NB4 (cell line): ENCODE measurements at regions not wholly inside any gene's neighbourhood (a gene's known extent, or its start where the extent isn't known, plus 50 kb on each side); places are given as distances from the start of the nearest gene placed in this dataset.
"Not testable (repeated sequence)": the region's sequence is repeated elsewhere in the genome, so short reads cannot be mapped to it uniquely, and the experiment has no call there.

ENCODE experiments used
- DNase-seq: peaks from one replicate; pipeline ENCODE4 v3.0.0; 2010; ENCODE audit warnings: low read depth
- H3K4me3 ChIP-seq: one replicate; pipeline ENCODE4 v1.5.1; 2011; ENCODE audit warnings: mild to moderate bottlenecking, low read depth, low read length, moderate library complexity
- CTCF ChIP-seq: IDR thresholded peaks from one replicate; pipeline ENCODE4 v1.5.1; 2012; ENCODE audit warnings: low read depth, low read length
- MYC ChIP-seq: IDR thresholded peaks from 2 replicates; pipeline ENCODE4 v1.6.1; 2011; ENCODE audit warnings: low read depth, low read length
- POLR2A ChIP-seq: IDR thresholded peaks from 2 replicates; pipeline ENCODE4 v1.6.1; 2011; ENCODE audit warnings: mild to moderate bottlenecking; ENCODE audit not compliant: insufficient read length; ENCODE audit errors: extremely low read depth
- TF ChIP-seq, protein P1 (sequence below): IDR thresholded peaks from 2 replicates; pipeline ENCODE4 v1.6.1; 2011; ENCODE audit warnings: low read depth, low read length

DNA sequence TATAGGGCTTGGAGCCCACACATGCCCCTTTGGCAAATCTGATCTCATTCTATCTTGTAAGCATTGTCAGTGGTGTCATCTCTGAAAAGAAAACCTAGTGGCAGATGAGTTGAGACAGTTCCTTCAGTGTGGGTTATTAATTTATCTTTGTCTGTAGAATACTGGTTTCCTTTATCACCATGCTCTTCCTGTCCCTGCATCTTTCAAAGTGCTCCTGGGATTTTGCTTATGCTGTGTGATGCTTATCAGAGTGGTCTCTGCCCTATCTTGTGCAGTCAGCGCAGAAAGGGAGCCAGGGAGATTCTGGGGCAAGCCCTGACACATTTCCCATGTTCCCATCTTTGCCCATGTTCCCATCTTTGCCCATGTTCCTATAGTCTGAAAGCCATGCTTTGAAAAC is 402.9 kb downstream of the RWDD3 start:
- TF ChIP-seq POLR2A: no peak
- TF ChIP-seq MYC: no peak
- TF ChIP-seq, protein P1, sequence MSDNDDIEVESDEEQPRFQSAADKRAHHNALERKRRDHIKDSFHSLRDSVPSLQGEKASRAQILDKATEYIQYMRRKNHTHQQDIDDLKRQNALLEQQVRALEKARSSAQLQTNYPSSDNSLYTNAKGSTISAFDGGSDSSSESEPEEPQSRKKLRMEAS: no peak
- TF ChIP-seq CTCF: no peak
- no peak overlapping the region for H3K4me3 ChIP-seq
- DNase-seq: no peak

- no peak for TF ChIP-seq CTCF
- no peak for TF ChIP-seq MYC
- TF ChIP-seq, protein P1: no peak
- TF ChIP-seq POLR2A: no peak
- DNase-seq: no peak
- no peak overlapping the region for H3K4me3 ChIP-seq
These were observed 406.7 kb downstream of the RWDD3 start for GRCh38 chr1:95640746-95641145.

GRCh38 chr1:95641386-95641785 is 407.4 kb downstream of the RWDD3 start:
- H3K4me3 ChIP-seq: no peak overlapping the region
- TF ChIP-seq, protein P1: no peak
- TF ChIP-seq CTCF (no peak), POLR2A (no peak), MYC (no peak)
- DNase-seq: no peak

- TF ChIP-seq POLR2A (no peak), CTCF (no peak), MYC (no peak)
- TF ChIP-seq, protein P1: no peak
- DNase-seq: no peak
- H3K4me3 ChIP-seq: no peak overlapping the region
These were observed 408.0 kb downstream of the RWDD3 start for GRCh38 chr1:95642035-95642434.

DNA sequence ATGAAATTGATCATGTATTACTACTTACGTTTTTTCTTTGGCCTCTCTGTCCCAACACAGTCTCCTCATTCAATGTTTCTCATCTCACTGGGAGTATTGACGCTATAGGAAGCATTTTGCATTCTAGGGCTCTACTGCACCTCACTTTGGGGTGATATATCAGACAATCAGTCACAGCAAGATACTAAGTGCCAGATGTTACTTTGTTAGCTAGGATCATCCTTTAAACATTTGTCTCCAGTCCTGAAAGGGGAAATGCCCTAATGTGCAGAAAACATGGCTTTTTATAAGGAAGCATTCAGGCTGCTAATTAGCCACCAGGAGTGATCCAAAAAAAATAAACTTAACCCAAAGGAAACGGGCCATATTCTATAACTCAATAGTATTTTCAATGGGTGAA is 409.1 kb downstream of the RWDD3 start:
- no peak for DNase-seq
- no peak overlapping the region for H3K4me3 ChIP-seq
- TF ChIP-seq CTCF (no peak), POLR2A (no peak), MYC (no peak)
- TF ChIP-seq, protein P1: no peak

DNA sequence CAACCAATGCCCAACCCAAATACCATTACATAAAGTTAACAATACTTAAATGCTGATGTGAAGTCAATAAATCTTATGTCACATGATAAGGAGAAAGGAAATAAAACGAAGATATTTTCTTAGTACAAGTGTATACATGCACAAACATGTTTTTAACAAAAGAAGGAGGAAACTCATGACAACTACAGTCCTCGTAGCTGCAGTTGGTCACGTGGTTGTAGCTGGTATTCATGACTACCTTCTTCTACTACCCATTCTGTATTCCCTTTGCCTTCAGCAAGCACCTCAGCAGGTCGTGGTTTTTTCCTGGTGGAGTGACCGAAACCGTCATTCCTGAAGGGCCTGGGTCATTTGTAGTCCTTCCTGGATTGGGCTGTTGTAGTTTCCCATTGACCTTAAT is 411.1 kb downstream of the RWDD3 start:
- H3K4me3 ChIP-seq, DNase-seq: not testable (repeated sequence)
